SK-N-SH (cell line): ENCODE measurements at regions not wholly inside any gene's neighbourhood (a gene's known extent, or its start where the extent isn't known, plus 50 kb on each side); places are given as distances from the start of the nearest gene placed in this dataset.

Source experiments
- CTCF ChIA-PET: fragments of 300-600, 350-600 bp; formaldehyde crosslinking; extraction: SDS; loops from one replicate; lab custom pipeline; 2021; lab: Yijun Ruan, JAX
- POLR2A ChIA-PET: fragments of 350-600 bp; sonication (Branson Sonifier 250); formaldehyde crosslinking; extraction: SDS; loops from one replicate; lab custom pipeline; 2020; ENCODE audit warnings: antibody characterized with exemption, inconsistent platforms; lab: Yijun Ruan, JAX
- DNase-seq: peaks from one replicate; pipeline ENCODE4 v3.0.0; 2012
- H2AFZ ChIP-seq: fragments of 200-600 bp; sonication (generic); 2 replicates; pipeline ENCODE4 v1.8.1; 2016; ENCODE audit warnings: antibody characterized with exemption, mild to moderate bottlenecking, low read depth
- H3F3A ChIP-seq: fragments of 200-600 bp; sonication (generic); replicated peaks from 2 replicates; pipeline ENCODE3; 2016; ENCODE audit warnings: antibody characterized with exemption, mild to moderate bottlenecking; ENCODE audit not compliant: insufficient read depth
- H3K27ac ChIP-seq, 2 experiments: fragments of 200-500 bp in 1 of 2; fragments of 200-600 bp in 1 of 2; sonication (Bioruptor generic) in 1 of 2; sonication (generic), shearing (Covaris generic) in 1 of 2; 2 replicates each; pipeline versions ENCODE4 v1.5.1 to v1.6.1; 2014 to 2016; ENCODE audit warnings: low read depth in 2 of 2, inconsistent platforms in 1 of 2, low read length in 1 of 2, mild to moderate bottlenecking in 1 of 2, mixed read lengths in 1 of 2
- H3K27me3 ChIP-seq: fragments of 200-600 bp; sonication (generic), shearing (Covaris generic); 2 replicates; pipeline ENCODE4 v1.6.1; 2016; ENCODE audit warnings: mixed run types; ENCODE audit not compliant: insufficient read depth
- H3K36me3 ChIP-seq, 2 experiments: fragments of 200-500 bp in 1 of 2; fragments of 200-600 bp in 1 of 2; sonication (Bioruptor generic) in 1 of 2; sonication (generic) in 1 of 2; replicated peaks in 1 of 2; 2 replicates each; pipeline versions ENCODE3 to v1.5.1; 2014 to 2016; ENCODE audit warnings: low read length in 1 of 2, mild to moderate bottlenecking in 1 of 2; ENCODE audit not compliant: insufficient read depth in 2 of 2, control insufficient read depth in 1 of 2
- H3K4me1 ChIP-seq, 2 experiments: fragments of 200-500 bp in 1 of 2; fragments of 200-600 bp in 1 of 2; sonication (Bioruptor generic) in 1 of 2; sonication (generic), shearing (Covaris generic) in 1 of 2; 2 replicates each; pipeline versions ENCODE4 v1.5.1 to v1.6.1; 2014 to 2016; ENCODE audit warnings: low read depth in 1 of 2, low read length in 1 of 2, mixed run types in 1 of 2; ENCODE audit not compliant: insufficient read depth in 2 of 2, control insufficient read depth in 1 of 2
- H3K4me2 ChIP-seq: fragments of 200-600 bp; sonication (generic), shearing (Covaris generic); 2 replicates; pipeline ENCODE4 v1.6.1; 2017; ENCODE audit warnings: mixed run types
- H3K4me3 ChIP-seq, 2 experiments: fragments of 200-500 bp in 1 of 2; fragments of 200-600 bp in 1 of 2; sonication (Bioruptor generic) in 1 of 2; sonication (generic), shearing (Covaris generic) in 1 of 2; 2 replicates each; pipeline versions ENCODE4 v1.5.1 to v1.8.1; 2014 to 2016; ENCODE audit warnings: low read depth in 2 of 2, inconsistent platforms in 1 of 2, low read length in 1 of 2, mild to moderate bottlenecking in 1 of 2, mixed read lengths in 1 of 2, moderate library complexity in 1 of 2
- H3K79me2 ChIP-seq: fragments of 200-600 bp; sonication (generic); 2 replicates; pipeline ENCODE4 v1.8.1; 2017; ENCODE audit warnings: mild to moderate bottlenecking; ENCODE audit not compliant: insufficient read depth
- H3K9ac ChIP-seq: fragments of 200-600 bp; sonication (generic); 2 replicates; pipeline ENCODE4 v1.6.1; 2017; ENCODE audit warnings: mixed run types
- H3K9me2 ChIP-seq: fragments of 200-600 bp; sonication (generic); 2 replicates; pipeline ENCODE4 v1.6.1; 2017; ENCODE audit warnings: mixed run types
- H3K9me3 ChIP-seq: fragments of 200-600 bp; sonication (generic); 2 replicates; pipeline ENCODE4 v1.6.1; 2017; ENCODE audit warnings: mixed run types, mild to moderate bottlenecking, moderate library complexity
- H4K20me1 ChIP-seq: fragments of 200-600 bp; sonication (generic); 2 replicates; pipeline ENCODE4 v1.6.1; 2017; ENCODE audit warnings: mild to moderate bottlenecking, mixed run types; ENCODE audit not compliant: insufficient read depth
- FOSL2 ChIP-seq: IDR thresholded peaks from 2 replicates; pipeline ENCODE4 v1.4.0; 2012; ENCODE audit warnings: low read depth, mild to moderate bottlenecking, moderate library complexity, borderline replicate concordance
- GATA2 ChIP-seq: sonication (generic); formaldehyde crosslinking; IDR thresholded peaks from 2 replicates; pipeline ENCODE4 v1.5.0; 2020; ENCODE audit warnings: mild to moderate bottlenecking, missing genetic modification reagents
- MEF2A ChIP-seq: IDR thresholded peaks from 2 replicates; pipeline ENCODE4 v1.4.0; 2012; ENCODE audit warnings: low read depth, borderline replicate concordance
- NRF1 ChIP-seq: IDR thresholded peaks from 2 replicates; pipeline ENCODE4 v1.6.1; 2012; ENCODE audit warnings: low read depth, mild to moderate bottlenecking, low read length
- RCOR1 ChIP-seq: fragments of 150-350 bp; IDR thresholded peaks from 2 replicates; pipeline ENCODE4 v1.6.1; 2017; ENCODE audit warnings: antibody characterized with exemption, low read length
- SMC3 ChIP-seq: IDR thresholded peaks from 2 replicates; pipeline ENCODE4 v1.6.1; 2012; ENCODE audit warnings: low read depth, low read length, improper control_type of control experiment
- TEAD4 ChIP-seq: IDR thresholded peaks from 2 replicates; pipeline ENCODE4 v1.4.0; 2012; ENCODE audit warnings: mild to moderate bottlenecking, borderline replicate concordance; ENCODE audit not compliant: insufficient read depth
- WGBS: methylation state at CpG from one replicate; pipeline ENCODE4 v1.1.6; 2017; ENCODE audit warnings: low lambda C conversion rate; 5-methylcytosine and 5-hydroxymethylcytosine counted together
- TF ChIP-seq, protein P1 (sequence below): fragments of 150-350 bp; IDR thresholded peaks from 2 replicates; pipeline ENCODE4 v1.6.1; 2017; ENCODE audit warnings: antibody characterized with exemption, low read length, low read depth, borderline replicate concordance
- TF ChIP-seq, protein P2 (sequence below): fragments of 200-600 bp; sonication (generic); IDR thresholded peaks from 2 replicates; pipeline ENCODE4 v1.6.1; 2017; ENCODE audit warnings: antibody characterized with exemption, mild to moderate bottlenecking, moderate library complexity

DNA sequence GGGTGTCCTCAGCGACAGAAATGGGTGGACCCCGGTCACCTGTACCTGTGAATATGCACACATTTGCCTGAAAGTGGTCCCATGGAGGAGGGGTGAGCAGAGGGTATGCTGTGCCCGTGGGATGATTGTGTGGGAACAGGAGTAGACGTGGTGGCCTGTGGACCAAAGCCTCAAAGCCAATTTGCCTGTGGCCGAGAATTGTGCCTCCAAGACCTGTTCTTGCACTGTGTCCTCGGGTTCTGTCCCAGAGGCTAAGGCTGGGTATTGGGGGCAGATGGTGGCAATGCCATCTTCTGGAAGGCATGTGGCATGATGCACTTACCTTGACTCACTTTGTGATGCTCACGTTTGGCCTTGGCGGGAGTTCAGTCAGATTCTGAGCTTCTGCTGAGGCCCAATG lies 351.0 kb downstream of the TCERG1L start:
- 28% methylated on average over 8 of the region's 8 CpGs for WGBS

GRCh38 chr10:130961506-130962239 lies 349.8 kb downstream of the TCERG1L start:
- CTCF ChIA-PET, result interaction anchor here (0.6 to 1.4 kb wide), 2 partner anchors 12 to 13 kb away, joined by 3 to 4 read pairs; no protein-coding TSS in a partner anchor
- POLR2A ChIA-PET, result no interaction called here
- Histone ChIP-seq H3K79me2 (no peaks in the 10 kb centered on the region), H3K4me2 (no peak overlapping the region), H2AFZ (no peak overlapping the region), H3K4me1 (no peaks in the 10 kb centered on the region), H3K9ac (no peak overlapping the region), H3F3A (no peaks in the 10 kb centered on the region), H3K4me3 (no peak overlapping the region), H3K9me3 (no peaks in the 10 kb centered on the region), H4K20me1 (no peaks in the 10 kb centered on the region), H3K36me3 (no peaks in the 10 kb centered on the region), H3K27me3 (no peaks in the 10 kb centered on the region), H3K9me2 (no peaks in the 10 kb centered on the region), H3K27ac (no peak overlapping the region)
- TF ChIP-seq RCOR1 (no peak), MEF2A (no peak), FOSL2 (no peak), TEAD4 (no peak), NRF1 (no peak)
- DNase-seq, result no peak
- WGBS, result 16% methylated on average over 5 of the region's 5 CpGs

More for the DNA sequence above, 351.0 kb downstream of the TCERG1L start:
- Histone ChIP-seq H3K79me2 (no peaks in the 10 kb centered on the region), H3K36me3 (no peaks in the 10 kb centered on the region), H2AFZ (no peak overlapping the region), H3K9me2 (no peaks in the 10 kb centered on the region), H3F3A (no peaks in the 10 kb centered on the region), H3K9me3 (no peaks in the 10 kb centered on the region), H4K20me1 (no peaks in the 10 kb centered on the region), H3K27me3 (no peaks in the 10 kb centered on the region), H3K9ac (no peak overlapping the region), H3K4me1 (no peaks in the 10 kb centered on the region), H3K4me2 (no peak overlapping the region), H3K27ac (no peak overlapping the region), H3K4me3 (no peak overlapping the region)
- TF ChIP-seq GATA2 (CRISPR knock-in tag) (no peak), SMC3 (no peak)
- TF ChIP-seq, protein P1, sequence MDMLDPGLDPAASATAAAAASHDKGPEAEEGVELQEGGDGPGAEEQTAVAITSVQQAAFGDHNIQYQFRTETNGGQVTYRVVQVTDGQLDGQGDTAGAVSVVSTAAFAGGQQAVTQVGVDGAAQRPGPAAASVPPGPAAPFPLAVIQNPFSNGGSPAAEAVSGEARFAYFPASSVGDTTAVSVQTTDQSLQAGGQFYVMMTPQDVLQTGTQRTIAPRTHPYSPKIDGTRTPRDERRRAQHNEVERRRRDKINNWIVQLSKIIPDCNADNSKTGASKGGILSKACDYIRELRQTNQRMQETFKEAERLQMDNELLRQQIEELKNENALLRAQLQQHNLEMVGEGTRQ, result no peak
- TF ChIP-seq, protein P2, sequence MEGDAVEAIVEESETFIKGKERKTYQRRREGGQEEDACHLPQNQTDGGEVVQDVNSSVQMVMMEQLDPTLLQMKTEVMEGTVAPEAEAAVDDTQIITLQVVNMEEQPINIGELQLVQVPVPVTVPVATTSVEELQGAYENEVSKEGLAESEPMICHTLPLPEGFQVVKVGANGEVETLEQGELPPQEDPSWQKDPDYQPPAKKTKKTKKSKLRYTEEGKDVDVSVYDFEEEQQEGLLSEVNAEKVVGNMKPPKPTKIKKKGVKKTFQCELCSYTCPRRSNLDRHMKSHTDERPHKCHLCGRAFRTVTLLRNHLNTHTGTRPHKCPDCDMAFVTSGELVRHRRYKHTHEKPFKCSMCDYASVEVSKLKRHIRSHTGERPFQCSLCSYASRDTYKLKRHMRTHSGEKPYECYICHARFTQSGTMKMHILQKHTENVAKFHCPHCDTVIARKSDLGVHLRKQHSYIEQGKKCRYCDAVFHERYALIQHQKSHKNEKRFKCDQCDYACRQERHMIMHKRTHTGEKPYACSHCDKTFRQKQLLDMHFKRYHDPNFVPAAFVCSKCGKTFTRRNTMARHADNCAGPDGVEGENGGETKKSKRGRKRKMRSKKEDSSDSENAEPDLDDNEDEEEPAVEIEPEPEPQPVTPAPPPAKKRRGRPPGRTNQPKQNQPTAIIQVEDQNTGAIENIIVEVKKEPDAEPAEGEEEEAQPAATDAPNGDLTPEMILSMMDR, result no peak
- CTCF ChIA-PET, result interaction anchor here (1.4 kb wide), 1 partner anchor 10 kb away, joined by 4 read pairs; no protein-coding TSS in a partner anchor
- no peak for DNase-seq
- POLR2A ChIA-PET, result no interaction called here
